GOT3 (cell line): ENCODE measurements at regions not wholly inside any gene's neighbourhood (a gene's known extent, or its start where the extent isn't known, plus 50 kb on each side); places are given as distances from the start of the nearest gene placed in this dataset.

Experiments
- DNase-seq: peaks from one replicate; lab custom pipeline; 2025; ENCODE audit warnings: mixed read lengths; lab: John Stamatoyannopoulos, UW

- DNase-seq, result no peak
Observed at GRCh38 chr11:28400331-28401100, 292.3 kb downstream of the METTL15 start.

- DNase-seq, result no peak
Observed at GRCh38 chr11:28393348-28393747, 285.2 kb downstream of the METTL15 start.

GRCh38 chr11:28384418-28384817 is 276.2 kb downstream of the METTL15 start:
- DNase-seq, result no peak

- no peak for DNase-seq
Observed at GRCh38 chr11:28383456-28383855, 275.3 kb downstream of the METTL15 start.
